H1 (cell line): ENCODE measurements at regions not wholly inside any gene's neighbourhood (a gene's known extent, or its start where the extent isn't known, plus 50 kb on each side); places are given as distances from the start of the nearest gene placed in this dataset.

Source experiments
- JUN ChIP-seq: IDR thresholded peaks from 2 replicates; pipeline ENCODE4 v1.6.1; 2011; ENCODE audit warnings: low read depth, mild to moderate bottlenecking, improper control_type of control experiment, low read length
- JUND ChIP-seq: IDR thresholded peaks from 2 replicates; pipeline ENCODE4 v1.6.1; 2011; ENCODE audit warnings: mild to moderate bottlenecking, improper control_type of control experiment, low read length
- POLR2AphosphoS5 ChIP-seq: IDR thresholded peaks from 2 replicates; pipeline ENCODE4 v1.6.1; 2011; ENCODE audit warnings: low read depth, low read length
- RBBP5 ChIP-seq: IDR thresholded peaks from 2 replicates; pipeline ENCODE4 v1.7.1; 2012; ENCODE audit warnings: low read depth, mild to moderate bottlenecking, inconsistent platforms, low read length, moderate library complexity, borderline replicate concordance
- SIRT6 ChIP-seq: IDR thresholded peaks from one replicate; pipeline ENCODE4 v1.7.1; 2012; ENCODE audit warnings: low read length, inconsistent platforms

DNA sequence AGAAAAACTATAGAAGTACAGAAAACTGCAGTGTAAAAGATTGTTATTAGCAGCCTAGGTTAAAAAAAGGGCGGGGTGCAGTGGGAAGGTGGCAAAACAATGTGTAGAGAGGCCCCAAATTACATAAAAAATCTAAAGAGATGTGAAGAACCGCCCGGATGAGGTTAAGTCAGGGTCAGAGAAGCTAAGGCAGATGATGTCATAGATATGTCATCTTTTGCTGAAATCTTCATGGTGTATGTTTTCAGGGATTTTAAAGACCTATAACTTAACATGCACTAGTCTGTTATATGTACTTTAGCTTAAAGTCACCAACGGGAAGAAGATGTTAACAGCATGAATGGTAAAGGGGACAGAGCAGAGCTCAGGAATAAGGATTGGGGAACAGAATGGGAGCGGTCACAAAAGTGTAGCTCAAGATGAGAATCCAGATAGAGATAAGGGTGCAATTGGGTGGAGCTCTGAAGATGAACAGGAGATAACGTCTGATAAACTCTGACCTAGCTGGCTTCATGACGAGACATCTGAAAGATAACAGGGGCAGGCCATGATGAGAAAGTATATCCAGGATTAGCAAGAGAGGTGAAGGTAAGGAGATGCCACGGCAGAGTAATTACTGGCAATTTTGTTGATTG lies 83.4 kb downstream of the TFAP2A start (continued):
- TF ChIP-seq RBBP5, result no peak
- TF ChIP-seq JUN, result no peak
- no peak for TF ChIP-seq SIRT6
- no peak for TF ChIP-seq JUND
- TF ChIP-seq POLR2AphosphoS5, result no peak
- TF ChIP-seq, all 59 proteins: peak for 0
